Astrocyte (in vitro differentiated cells and primary cell): ENCODE measurements at regions not wholly inside any gene's neighbourhood (a gene's known extent, or its start where the extent isn't known, plus 50 kb on each side); places are given as distances from the start of the nearest gene placed in this dataset.

Experiments used
- DNase-seq: peaks from one replicate; pipeline ENCODE4 v3.0.0-alpha.2; 2010; ENCODE audit warnings: low read depth
- FAIRE-seq: peaks from 2 replicates; lab custom pipeline; 2011; peaks lifted over from hg19 to GRCh38; lab: Jason Lieb, UNC
- H2AFZ ChIP-seq: 2 replicates; pipeline ENCODE4 v1.6.0; 2012; ENCODE audit warnings: low read depth, low read length, inconsistent platforms
- H3K27ac ChIP-seq: 2 replicates; pipeline ENCODE4 v1.5.1; 2011; ENCODE audit warnings: low read depth, low read length, inconsistent platforms
- H3K27me3 ChIP-seq: 2 replicates; pipeline ENCODE4 v1.6.0; 2011; ENCODE audit warnings: low read length, inconsistent platforms; ENCODE audit not compliant: insufficient read depth
- H3K36me3 ChIP-seq: 2 replicates; pipeline ENCODE4 v1.5.1; 2011; ENCODE audit warnings: low read length, inconsistent platforms; ENCODE audit not compliant: insufficient read depth
- H3K4me1 ChIP-seq: 2 replicates; pipeline ENCODE4 v1.5.1; 2011; ENCODE audit warnings: low read length, inconsistent platforms; ENCODE audit not compliant: insufficient read depth
- H3K4me2 ChIP-seq: 2 replicates; pipeline ENCODE4 v1.6.0; 2012; ENCODE audit warnings: low read length, inconsistent platforms
- H3K4me3 ChIP-seq: 2 replicates; pipeline ENCODE4 v1.5.1; 2011; ENCODE audit warnings: low read depth, mild to moderate bottlenecking, low read length, inconsistent platforms; ENCODE audit not compliant: insufficient read depth
- H3K79me2 ChIP-seq: 2 replicates; pipeline ENCODE4 v1.6.0; 2012; ENCODE audit warnings: mild to moderate bottlenecking, low read length, inconsistent platforms; ENCODE audit not compliant: insufficient read depth
- H3K9ac ChIP-seq: 2 replicates; pipeline ENCODE4 v1.6.0; 2012; ENCODE audit warnings: mild to moderate bottlenecking, low read length, inconsistent platforms
- H3K9me3 ChIP-seq: 2 replicates; pipeline ENCODE4 v1.5.1; 2012; ENCODE audit warnings: low read depth, mild to moderate bottlenecking, low read length, inconsistent platforms; ENCODE audit not compliant: insufficient read depth
- H4K20me1 ChIP-seq: 2 replicates; pipeline ENCODE4 v1.6.0; 2012; ENCODE audit warnings: low read length, inconsistent platforms; ENCODE audit not compliant: insufficient read depth
- H3K27ac Mint-ChIP-seq: one replicate; pipeline ENCODE4 v1.8.0; 2021; ENCODE audit warnings: mild to moderate bottlenecking, mixed read lengths; ENCODE audit not compliant: unreplicated experiment
- H3K27me3 Mint-ChIP-seq: one replicate; pipeline ENCODE4 v1.8.0; 2021; ENCODE audit warnings: low read depth, mixed read lengths; ENCODE audit not compliant: unreplicated experiment
- H3K36me3 Mint-ChIP-seq: one replicate; pipeline ENCODE4 v1.8.0; 2021; ENCODE audit warnings: low read depth, mixed read lengths; ENCODE audit not compliant: unreplicated experiment
- H3K4me1 Mint-ChIP-seq: one replicate; pipeline ENCODE4 v1.8.0; 2021; ENCODE audit warnings: low read depth, mixed read lengths; ENCODE audit not compliant: unreplicated experiment
- H3K4me3 Mint-ChIP-seq: one replicate; pipeline ENCODE4 v1.8.0; 2021; ENCODE audit warnings: mild to moderate bottlenecking, moderate library complexity, mixed read lengths; ENCODE audit not compliant: unreplicated experiment
- H3K9me3 Mint-ChIP-seq: one replicate; pipeline ENCODE4 v1.8.0; 2021; ENCODE audit warnings: mild to moderate bottlenecking, mixed read lengths; ENCODE audit not compliant: unreplicated experiment
- CTCF ChIP-seq: IDR thresholded peaks from 2 replicates; pipeline ENCODE4 v1.5.1; 2011; ENCODE audit warnings: low read depth, mild to moderate bottlenecking, inconsistent platforms, low read length, moderate library complexity; ENCODE audit not compliant: insufficient read depth
- EZH2 ChIP-seq: IDR thresholded peaks from 2 replicates; pipeline ENCODE4 v1.6.1; 2012; ENCODE audit warnings: mild to moderate bottlenecking, low read length, inconsistent platforms; ENCODE audit not compliant: insufficient read depth

GRCh38 chr7:22874904-22875303 lies 52.3 kb upstream of the TOMM7 start:
- no peaks in the 10 kb centered on the region for H3K9me3 Mint-ChIP-seq
- Histone ChIP-seq H3K4me3 (no peak overlapping the region), H3K9me3 (no peaks in the 10 kb centered on the region), H3K4me2 (no peak overlapping the region), H3K9ac (no peak overlapping the region), H3K27ac (no peak overlapping the region), H3K4me1 (no peaks in the 10 kb centered on the region), H4K20me1 (no peaks in the 10 kb centered on the region), H3K36me3 (no peaks in the 10 kb centered on the region), H2AFZ (no peak overlapping the region), H3K27me3 (no peaks in the 10 kb centered on the region), H3K79me2 (no peaks in the 10 kb centered on the region)
- no peaks in the 10 kb centered on the region for H3K4me1 Mint-ChIP-seq
- no peak overlapping the region for H3K27ac Mint-ChIP-seq
- FAIRE-seq = no peak
- H3K36me3 Mint-ChIP-seq = peaks cover 3% of the 10 kb centered on the region
- H3K27me3 Mint-ChIP-seq = peaks cover 3% of the 10 kb centered on the region
- no peak for TF ChIP-seq CTCF
- no peak for TF ChIP-seq EZH2
- no peak overlapping the region for H3K4me3 Mint-ChIP-seq
- no peak for DNase-seq
